ENCODE measurements at regions not wholly inside any gene's neighbourhood (a gene's known extent, or its start where the extent isn't known, plus 50 kb on each side); places are given as distances from the start of the nearest gene placed in this dataset.

GRCh38 chr10:1972406-1972805, 235.1 kb upstream of the ADARB2 start:
- no peak for DNase-seq

GRCh38 chr10:1968257-1969033, 231.1 kb upstream of the ADARB2 start:
- DNase-seq = no peak

GRCh38 chr10:1966712-1967376, 229.5 kb upstream of the ADARB2 start:
- no peak for DNase-seq

- DNase-seq = no peak
These were observed 227.2 kb upstream of the ADARB2 start for GRCh38 chr10:1964476-1964875.

- no peak for DNase-seq
These were observed 226.0 kb upstream of the ADARB2 start for GRCh38 chr10:1963341-1963740.

GRCh38 chr10:1961989-1962388, 224.7 kb upstream of the ADARB2 start:
- no peak for DNase-seq

GRCh38 chr10:1960982-1961381, 223.7 kb upstream of the ADARB2 start:
- no peak for DNase-seq

GRCh38 chr10:1957057-1957456, 219.7 kb upstream of the ADARB2 start:
- DNase-seq = no peak

- no peak for DNase-seq
These were observed 217.0 kb upstream of the ADARB2 start for GRCh38 chr10:1954300-1954699.

GRCh38 chr10:1952126-1953095, 215.1 kb upstream of the ADARB2 start:
- DNase-seq = no peak

GRCh38 chr10:1950803-1951495, 213.6 kb upstream of the ADARB2 start:
- DNase-seq = no peak

GRCh38 chr10:1947464-1948003, 210.2 kb upstream of the ADARB2 start:
- DNase-seq = no peak

GRCh38 chr10:1944487-1944886, 207.2 kb upstream of the ADARB2 start:
- DNase-seq = no peak

- DNase-seq = no peak
These were observed 205.2 kb upstream of the ADARB2 start for GRCh38 chr10:1942478-1942877.

GRCh38 chr10:1939016-1939415, 201.7 kb upstream of the ADARB2 start:
- no peak for DNase-seq

- DNase-seq = no peak
These were observed 201.0 kb upstream of the ADARB2 start for GRCh38 chr10:1938317-1938716.

- no peak for DNase-seq
These were observed 198.6 kb upstream of the ADARB2 start for GRCh38 chr10:1935912-1936311.

GRCh38 chr10:1933215-1933614, 195.9 kb upstream of the ADARB2 start:
- DNase-seq = no peak

GRCh38 chr10:1932692-1933094, 195.4 kb upstream of the ADARB2 start:
- no peak for DNase-seq

- no peak for DNase-seq
These were observed 191.3 kb upstream of the ADARB2 start for GRCh38 chr10:1928606-1929005.

- no peak for DNase-seq
These were observed 186.7 kb upstream of the ADARB2 start for GRCh38 chr10:1923998-1924397.

GRCh38 chr10:1923586-1923985, 186.3 kb upstream of the ADARB2 start:
- DNase-seq = no peak
